ENCODE measurements at regions not wholly inside any gene's neighbourhood (a gene's known extent, or its start where the extent isn't known, plus 50 kb on each side); places are given as distances from the start of the nearest gene placed in this dataset.

DNA sequence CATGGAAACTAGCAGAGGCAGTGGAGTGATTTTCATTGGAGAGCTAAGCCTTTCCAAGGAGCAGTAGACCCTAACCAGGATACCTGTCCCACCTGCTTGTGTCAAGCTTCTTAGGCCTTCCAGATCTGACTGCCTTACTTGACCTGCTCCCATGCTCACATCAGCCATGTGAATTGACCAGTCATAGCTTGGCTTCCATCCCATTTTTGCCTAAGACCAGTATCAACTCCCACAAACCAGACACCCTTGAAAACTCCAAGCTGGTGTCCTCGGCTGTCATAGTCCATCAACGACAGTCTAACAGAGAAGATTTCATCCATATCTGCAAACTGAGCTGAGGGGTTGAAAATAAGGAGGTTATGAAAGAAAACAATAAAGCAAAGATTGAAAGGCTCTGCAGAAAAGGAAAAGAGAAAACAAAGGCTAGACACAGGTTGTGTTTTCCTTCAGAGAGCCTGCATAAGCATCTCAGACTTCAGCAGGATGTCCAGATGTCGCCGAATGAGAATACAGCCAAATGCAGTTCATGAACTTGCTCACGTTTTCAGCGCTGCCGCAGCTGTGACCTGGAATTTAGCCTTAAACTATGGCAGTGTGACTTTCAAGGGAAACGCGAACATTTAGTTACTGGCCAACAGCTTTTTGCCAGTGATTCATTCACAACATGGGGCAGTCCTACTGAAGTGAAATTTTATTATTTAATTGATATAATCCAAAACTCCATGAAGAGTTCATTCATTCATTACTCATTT lies 868.1 kb upstream of the ID2 start (continued):
- TF ChIP-seq NR3C1 (CRISPR knock-in tag; IDR thresholded peaks at IDR 0.05) = no peak
- TF ChIP-seq, protein P1, sequence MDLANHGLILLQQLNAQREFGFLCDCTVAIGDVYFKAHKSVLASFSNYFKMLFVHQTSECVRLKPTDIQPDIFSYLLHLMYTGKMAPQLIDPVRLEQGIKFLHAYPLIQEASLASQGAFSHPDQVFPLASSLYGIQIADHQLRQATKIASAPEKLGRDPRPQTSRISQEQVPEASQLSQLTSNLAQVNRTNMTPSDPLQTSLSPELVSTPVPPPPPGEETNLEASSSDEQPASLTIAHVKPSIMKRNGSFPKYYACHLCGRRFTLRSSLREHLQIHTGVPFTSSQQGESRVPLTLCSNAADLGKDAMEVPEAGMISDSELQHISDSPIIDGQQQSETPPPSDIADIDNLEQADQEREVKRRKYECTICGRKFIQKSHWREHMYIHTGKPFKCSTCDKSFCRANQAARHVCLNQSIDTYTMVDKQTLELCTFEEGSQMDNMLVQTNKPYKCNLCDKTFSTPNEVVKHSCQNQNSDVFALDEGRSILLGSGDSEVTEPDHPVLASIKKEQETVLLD (IDR thresholded peaks at IDR 0.05) = no peak

DNA sequence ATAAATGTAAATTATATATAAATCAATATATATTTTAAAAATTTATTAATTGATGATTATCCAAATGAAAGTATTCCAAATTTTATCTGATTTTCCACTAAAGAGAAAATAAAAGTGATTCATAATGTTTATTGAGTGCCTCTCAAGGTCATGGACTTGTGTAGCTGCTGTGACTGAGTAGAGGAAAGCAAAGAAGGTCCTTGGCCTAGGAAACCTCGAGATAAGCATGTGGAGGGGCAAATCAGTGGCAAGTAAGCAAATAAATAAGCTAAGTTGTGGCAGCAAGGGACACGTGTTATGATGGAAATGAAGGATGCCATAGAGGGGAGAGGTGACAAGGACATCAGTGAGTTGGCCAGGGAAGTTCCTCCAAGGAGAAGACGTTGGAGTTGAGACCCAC lies 866.1 kb upstream of the ID2 start:
- no peaks in the 10 kb centered on the region for H4K20me1 ChIP-seq (replicated peaks; ENCODE audit: control insufficient read depth, insufficient read depth, low read length)
- no peaks in the 10 kb centered on the region for H3K9me3 ChIP-seq (replicated peaks; ENCODE audit: control insufficient read depth, insufficient read depth, low read depth, low read length)
- no peaks in the 10 kb centered on the region for H3K9me1 ChIP-seq (ENCODE audit: control insufficient read depth, insufficient read depth, low read length)
- BruUV-seq (replicated peaks) = no TSS peak
- TF ChIP-seq, protein P2, sequence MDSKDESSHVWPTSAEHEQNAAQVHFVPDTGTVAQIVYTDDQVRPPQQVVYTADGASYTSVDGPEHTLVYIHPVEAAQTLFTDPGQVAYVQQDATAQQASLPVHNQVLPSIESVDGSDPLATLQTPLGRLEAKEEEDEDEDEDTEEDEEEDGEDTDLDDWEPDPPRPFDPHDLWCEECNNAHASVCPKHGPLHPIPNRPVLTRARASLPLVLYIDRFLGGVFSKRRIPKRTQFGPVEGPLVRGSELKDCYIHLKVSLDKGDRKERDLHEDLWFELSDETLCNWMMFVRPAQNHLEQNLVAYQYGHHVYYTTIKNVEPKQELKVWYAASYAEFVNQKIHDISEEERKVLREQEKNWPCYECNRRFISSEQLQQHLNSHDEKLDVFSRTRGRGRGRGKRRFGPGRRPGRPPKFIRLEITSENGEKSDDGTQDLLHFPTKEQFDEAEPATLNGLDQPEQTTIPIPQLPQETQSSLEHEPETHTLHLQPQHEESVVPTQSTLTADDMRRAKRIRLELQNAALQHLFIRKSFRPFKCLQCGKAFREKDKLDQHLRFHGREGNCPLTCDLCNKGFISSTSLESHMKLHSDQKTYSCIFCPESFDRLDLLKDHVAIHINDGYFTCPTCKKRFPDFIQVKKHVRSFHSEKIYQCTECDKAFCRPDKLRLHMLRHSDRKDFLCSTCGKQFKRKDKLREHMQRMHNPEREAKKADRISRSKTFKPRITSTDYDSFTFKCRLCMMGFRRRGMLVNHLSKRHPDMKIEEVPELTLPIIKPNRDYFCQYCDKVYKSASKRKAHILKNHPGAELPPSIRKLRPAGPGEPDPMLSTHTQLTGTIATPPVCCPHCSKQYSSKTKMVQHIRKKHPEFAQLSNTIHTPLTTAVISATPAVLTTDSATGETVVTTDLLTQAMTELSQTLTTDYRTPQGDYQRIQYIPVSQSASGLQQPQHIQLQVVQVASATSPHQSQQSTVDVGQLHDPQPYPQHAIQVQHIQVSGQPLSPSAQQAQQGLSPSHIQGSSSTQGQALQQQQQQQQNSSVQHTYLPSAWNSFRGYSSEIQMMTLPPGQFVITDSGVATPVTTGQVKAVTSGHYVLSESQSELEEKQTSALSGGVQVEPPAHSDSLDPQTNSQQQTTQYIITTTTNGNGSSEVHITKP (IDR thresholded peaks at IDR 0.05; ENCODE audit: partially characterized antibody) = no peak
- TF ChIP-seq, protein P3, sequence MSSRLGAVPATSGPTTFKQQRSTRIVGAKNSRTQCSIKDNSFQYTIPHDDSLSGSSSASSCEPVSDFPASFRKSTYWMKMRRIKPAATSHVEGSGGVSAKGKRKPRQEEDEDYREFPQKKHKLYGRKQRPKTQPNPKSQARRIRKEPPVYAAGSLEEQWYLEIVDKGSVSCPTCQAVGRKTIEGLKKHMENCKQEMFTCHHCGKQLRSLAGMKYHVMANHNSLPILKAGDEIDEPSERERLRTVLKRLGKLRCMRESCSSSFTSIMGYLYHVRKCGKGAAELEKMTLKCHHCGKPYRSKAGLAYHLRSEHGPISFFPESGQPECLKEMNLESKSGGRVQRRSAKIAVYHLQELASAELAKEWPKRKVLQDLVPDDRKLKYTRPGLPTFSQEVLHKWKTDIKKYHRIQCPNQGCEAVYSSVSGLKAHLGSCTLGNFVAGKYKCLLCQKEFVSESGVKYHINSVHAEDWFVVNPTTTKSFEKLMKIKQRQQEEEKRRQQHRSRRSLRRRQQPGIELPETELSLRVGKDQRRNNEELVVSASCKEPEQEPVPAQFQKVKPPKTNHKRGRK (tag; IDR thresholded peaks at IDR 0.05) = no peak
- TF ChIP-seq ELF4 (CRISPR knock-in tag; IDR thresholded peaks at IDR 0.05) (no peak), ILK (tag; IDR thresholded peaks at IDR 0.05; ENCODE audit: borderline replicate concordance, low read depth) (no peak), HSF4 (CRISPR knock-in tag; IDR thresholded peaks at IDR 0.05; ENCODE audit: borderline replicate concordance) (no peak), ZFP30 (CRISPR knock-in tag; IDR thresholded peaks at IDR 0.05; ENCODE audit: borderline replicate concordance) (no peak), KLF16 (IDR thresholded peaks at IDR 0.05) (no peak), ZBTB1 (CRISPR knock-in tag; IDR thresholded peaks at IDR 0.05; ENCODE audit: borderline replicate concordance, low read depth) (no peak)
- TF ChIP-seq, protein P4, sequence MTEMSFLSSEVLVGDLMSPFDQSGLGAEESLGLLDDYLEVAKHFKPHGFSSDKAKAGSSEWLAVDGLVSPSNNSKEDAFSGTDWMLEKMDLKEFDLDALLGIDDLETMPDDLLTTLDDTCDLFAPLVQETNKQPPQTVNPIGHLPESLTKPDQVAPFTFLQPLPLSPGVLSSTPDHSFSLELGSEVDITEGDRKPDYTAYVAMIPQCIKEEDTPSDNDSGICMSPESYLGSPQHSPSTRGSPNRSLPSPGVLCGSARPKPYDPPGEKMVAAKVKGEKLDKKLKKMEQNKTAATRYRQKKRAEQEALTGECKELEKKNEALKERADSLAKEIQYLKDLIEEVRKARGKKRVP (CRISPR knock-in tag; IDR thresholded peaks at IDR 0.05) = no peak
- TF ChIP-seq, protein P5, sequence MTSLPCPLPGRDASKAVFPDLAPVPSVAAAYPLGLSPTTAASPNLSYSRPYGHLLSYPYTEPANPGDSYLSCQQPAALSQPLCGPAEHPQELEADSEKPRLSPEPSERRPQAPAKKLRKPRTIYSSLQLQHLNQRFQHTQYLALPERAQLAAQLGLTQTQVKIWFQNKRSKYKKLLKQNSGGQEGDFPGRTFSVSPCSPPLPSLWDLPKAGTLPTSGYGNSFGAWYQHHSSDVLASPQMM (CRISPR knock-in tag; IDR thresholded peaks at IDR 0.05) = no peak
- no peaks in the 10 kb centered on the region for H3K36me3 ChIP-seq (ENCODE audit: control insufficient read depth, insufficient read depth, low read length)
- H3K27ac ChIP-seq (ENCODE audit: extremely low read depth, low read depth, low read length) = no peak overlapping the region
- no peak for FAIRE-seq
- H3K79me2 ChIP-seq (ENCODE audit: control insufficient read depth, insufficient read depth, low read length) = no peaks in the 10 kb centered on the region
- ChIA-PET CTCF (ENCODE audit: low intra/inter-chr PET ratio) (no interaction called here), POLR2A (no interaction called here)
- H3K4me2 ChIP-seq (ENCODE audit: insufficient read depth, low read length) = no peak overlapping the region
- no peaks in the 10 kb centered on the region for H3K4me1 ChIP-seq (replicated peaks in 1 of 2; ENCODE audit: control insufficient read depth in 2 of 2, insufficient read depth in 2 of 2, low read length in 2 of 2)
- H3K4me3 ChIP-seq = no peak overlapping the region
- no peak for DNase-seq (ENCODE audit: extremely low read depth in 1 of 4, low spot score in 3 of 4)
- ATAC-seq = no peak
- H3K27me3 ChIP-seq (ENCODE audit: control insufficient read depth in 2 of 2, insufficient read depth in 2 of 2, low read length in 2 of 2) = no peaks in the 10 kb centered on the region
- intact Hi-C loops (cut with micrococcal nuclease) = no loop called here
- H3K9ac ChIP-seq (ENCODE audit: insufficient read depth in 1 of 2, low read depth in 2 of 2, low read length in 2 of 2) = no peak overlapping the region
- no peak overlapping the region for H2AFZ ChIP-seq (ENCODE audit: low read depth, low read length)
- in situ Hi-C loops (cut with MboI) = no loop called here
- 0% methylated on average over 3 of the region's 3 CpGs for WGBS (ENCODE audit: insufficient coverage, low coverage, missing lambda C conversion rate)

Measured in K562 (cell line).